DMS53 treated with DMSO at 0.1 percent for 48 hours (cell line): ENCODE measurements at regions not wholly inside any gene's neighbourhood (a gene's known extent, or its start where the extent isn't known, plus 50 kb on each side); places are given as distances from the start of the nearest gene placed in this dataset.
"Not testable (repeated sequence)": the region's sequence is repeated elsewhere in the genome, so short reads cannot be mapped to it uniquely, and the experiment has no call there.

Source experiments
- DNase-seq: peaks from one replicate; lab custom pipeline; 2025; ENCODE audit not compliant: unreplicated experiment; lab: John Stamatoyannopoulos, UW

GRCh38 chr2:56940054-56940453, 756.3 kb downstream of the CCDC85A start:
- DNase-seq: no peak

- DNase-seq: no peak
These were observed 769.1 kb downstream of the CCDC85A start for GRCh38 chr2:56952871-56953270.

- peak; percentile 85 for DNase-seq
These were observed 776.8 kb downstream of the CCDC85A start for GRCh38 chr2:56960581-56960980.

GRCh38 chr2:56962673-56963072, 778.9 kb downstream of the CCDC85A start:
- no peak for DNase-seq

GRCh38 chr2:56969513-56969912, 785.7 kb downstream of the CCDC85A start:
- DNase-seq: no peak

GRCh38 chr2:56971383-56971974, 787.7 kb downstream of the CCDC85A start:
- DNase-seq: peak; percentile 7

GRCh38 chr2:56981554-56981953, 797.8 kb downstream of the CCDC85A start:
- no peak for DNase-seq

- DNase-seq: peak; percentile 25
These were observed 801.8 kb downstream of the CCDC85A start for GRCh38 chr2:56985609-56986008.

GRCh38 chr2:57022496-57022895, 838.7 kb downstream of the CCDC85A start:
- DNase-seq: no peak

GRCh38 chr2:57044931-57045635, 861.3 kb downstream of the CCDC85A start:
- no peak for DNase-seq

GRCh38 chr2:57049273-57049672, 865.5 kb downstream of the CCDC85A start:
- DNase-seq: no peak

GRCh38 chr2:57050007-57050406, 866.2 kb downstream of the CCDC85A start:
- no peak for DNase-seq

GRCh38 chr2:57066301-57066700, 882.5 kb downstream of the CCDC85A start:
- DNase-seq: not testable (repeated sequence)

GRCh38 chr2:57075226-57075625, 891.4 kb downstream of the CCDC85A start:
- DNase-seq: peak; percentile 16

GRCh38 chr2:57080035-57080434, 896.2 kb downstream of the CCDC85A start:
- DNase-seq: no peak

- DNase-seq: no peak
These were observed 901.0 kb downstream of the CCDC85A start for GRCh38 chr2:57084697-57085281.

GRCh38 chr2:57093020-57093419, 909.2 kb downstream of the CCDC85A start:
- DNase-seq: peak; percentile 29

- no peak for DNase-seq
These were observed 914.1 kb downstream of the CCDC85A start for GRCh38 chr2:57097855-57098254.

- DNase-seq: no peak
These were observed 916.6 kb downstream of the CCDC85A start for GRCh38 chr2:57100436-57100835.

- DNase-seq: no peak
These were observed 921.9 kb downstream of the CCDC85A start for GRCh38 chr2:57105694-57106093.

- DNase-seq: peak; percentile 83
These were observed 923.6 kb downstream of the CCDC85A start for GRCh38 chr2:57107353-57107752.

GRCh38 chr2:57111531-57111930, 927.7 kb downstream of the CCDC85A start:
- no peak for DNase-seq
